ENCODE measurements at regions not wholly inside any gene's neighbourhood (a gene's known extent, or its start where the extent isn't known, plus 50 kb on each side); places are given as distances from the start of the nearest gene placed in this dataset.

DNA sequence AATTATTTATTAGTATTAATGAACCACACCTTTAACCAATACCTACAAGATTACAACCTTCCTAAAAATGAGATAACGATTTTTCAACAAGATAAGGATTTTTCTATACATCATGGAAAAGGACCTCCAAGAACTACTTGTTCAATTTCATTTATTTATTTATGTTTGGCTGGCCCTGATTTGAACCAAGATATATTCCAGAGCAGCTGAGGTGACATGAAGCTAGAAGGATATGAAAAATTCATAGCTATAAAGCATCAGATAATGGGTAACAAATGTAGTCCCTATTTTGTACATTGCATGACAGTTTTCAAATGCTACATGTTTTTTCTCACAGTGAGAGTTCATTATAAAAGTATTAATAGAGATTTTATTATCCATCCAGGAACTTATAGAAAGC lies 798.5 kb upstream of the ARRDC3 start (continued):
- TF ChIP-seq, protein P1, sequence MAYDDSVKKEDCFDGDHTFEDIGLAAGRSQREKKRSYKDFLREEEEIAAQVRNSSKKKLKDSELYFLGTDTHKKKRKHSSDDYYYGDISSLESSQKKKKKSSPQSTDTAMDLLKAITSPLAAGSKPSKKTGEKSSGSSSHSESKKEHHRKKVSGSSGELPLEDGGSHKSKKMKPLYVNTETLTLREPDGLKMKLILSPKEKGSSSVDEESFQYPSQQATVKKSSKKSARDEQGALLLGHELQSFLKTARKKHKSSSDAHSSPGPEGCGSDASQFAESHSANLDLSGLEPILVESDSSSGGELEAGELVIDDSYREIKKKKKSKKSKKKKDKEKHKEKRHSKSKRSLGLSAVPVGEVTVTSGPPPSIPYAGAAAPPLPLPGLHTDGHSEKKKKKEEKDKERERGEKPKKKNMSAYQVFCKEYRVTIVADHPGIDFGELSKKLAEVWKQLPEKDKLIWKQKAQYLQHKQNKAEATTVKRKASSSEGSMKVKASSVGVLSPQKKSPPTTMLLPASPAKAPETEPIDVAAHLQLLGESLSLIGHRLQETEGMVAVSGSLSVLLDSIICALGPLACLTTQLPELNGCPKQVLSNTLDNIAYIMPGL (CRISPR knock-in tag; IDR thresholded peaks at IDR 0.05): no peak

DNA sequence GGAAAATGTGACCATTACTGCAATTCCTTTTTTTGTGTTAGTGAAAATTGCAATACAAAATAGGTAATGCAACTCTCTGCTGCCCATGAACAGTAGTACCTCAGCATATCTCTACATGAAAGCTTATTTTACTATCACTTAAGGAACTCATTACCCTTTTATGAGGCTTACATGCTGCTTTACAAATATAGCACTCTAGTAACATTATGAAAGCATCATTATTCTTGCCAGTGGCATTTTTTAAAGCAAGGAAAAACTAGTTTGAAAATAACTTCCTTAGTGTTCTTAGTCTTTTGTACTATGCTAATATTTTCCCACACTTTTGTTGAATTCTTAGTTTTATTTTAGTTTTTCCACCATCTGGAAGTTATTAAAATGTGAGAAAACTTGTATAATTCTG lies 797.3 kb upstream of the ARRDC3 start:
- TF ChIP-seq CBFB (CRISPR knock-in tag; IDR thresholded peaks at IDR 0.05; ENCODE audit: low read depth) (no peak), ZNF416 (CRISPR knock-in tag; IDR thresholded peaks at IDR 0.05) (no peak)
- TF ChIP-seq, protein P2, sequence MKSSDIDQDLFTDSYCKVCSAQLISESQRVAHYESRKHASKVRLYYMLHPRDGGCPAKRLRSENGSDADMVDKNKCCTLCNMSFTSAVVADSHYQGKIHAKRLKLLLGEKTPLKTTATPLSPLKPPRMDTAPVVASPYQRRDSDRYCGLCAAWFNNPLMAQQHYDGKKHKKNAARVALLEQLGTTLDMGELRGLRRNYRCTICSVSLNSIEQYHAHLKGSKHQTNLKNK (CRISPR knock-in tag; IDR thresholded peaks at IDR 0.05): no peak
- DNase-seq (ENCODE audit: low spot score): no peak
- no peak for ATAC-seq
- H3K27ac Mint-ChIP-seq: no peak overlapping the region
- no peaks in the 10 kb centered on the region for H3K36me3 Mint-ChIP-seq
- CTCF ChIA-PET: no interaction called here
- POLR2A ChIA-PET: no interaction called here
- H3K9me3 Mint-ChIP-seq: no peaks in the 10 kb centered on the region
- no peak overlapping the region for H3K4me3 Mint-ChIP-seq
- no peaks in the 10 kb centered on the region for H3K27me3 Mint-ChIP-seq (ENCODE audit: low read depth)
- no peaks in the 10 kb centered on the region for H3K4me1 Mint-ChIP-seq

DNA sequence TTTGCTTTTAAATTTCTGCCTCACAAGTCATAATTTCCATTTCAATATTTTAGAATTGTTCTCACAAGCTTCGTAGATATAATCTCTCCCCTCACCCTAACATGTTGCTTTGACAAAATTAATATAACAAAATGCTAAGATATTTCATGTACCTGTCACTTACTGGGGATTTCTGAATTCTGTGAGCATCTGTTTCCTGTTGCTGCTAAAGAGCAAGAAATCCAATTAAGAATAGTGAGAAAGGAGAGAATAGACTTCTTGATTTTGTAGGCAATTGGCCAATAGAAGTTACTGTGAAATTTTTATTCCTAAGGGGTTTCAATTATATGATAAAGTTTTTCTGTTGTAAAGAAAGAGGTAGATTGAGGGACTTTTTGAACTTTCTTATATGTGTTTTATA lies 796.5 kb upstream of the ARRDC3 start:
- Mint-ChIP-seq H3K27me3 (ENCODE audit: low read depth) (no peaks in the 10 kb centered on the region), H3K9me3 (no peaks in the 10 kb centered on the region), H3K36me3 (no peaks in the 10 kb centered on the region), H3K4me3 (no peak overlapping the region), H3K27ac (no peak overlapping the region), H3K4me1 (no peaks in the 10 kb centered on the region)
- DNase-seq (ENCODE audit: low spot score) (no peak), ATAC-seq (no peak)
- CTCF ChIA-PET: no interaction called here
- TF ChIP-seq, protein P3, sequence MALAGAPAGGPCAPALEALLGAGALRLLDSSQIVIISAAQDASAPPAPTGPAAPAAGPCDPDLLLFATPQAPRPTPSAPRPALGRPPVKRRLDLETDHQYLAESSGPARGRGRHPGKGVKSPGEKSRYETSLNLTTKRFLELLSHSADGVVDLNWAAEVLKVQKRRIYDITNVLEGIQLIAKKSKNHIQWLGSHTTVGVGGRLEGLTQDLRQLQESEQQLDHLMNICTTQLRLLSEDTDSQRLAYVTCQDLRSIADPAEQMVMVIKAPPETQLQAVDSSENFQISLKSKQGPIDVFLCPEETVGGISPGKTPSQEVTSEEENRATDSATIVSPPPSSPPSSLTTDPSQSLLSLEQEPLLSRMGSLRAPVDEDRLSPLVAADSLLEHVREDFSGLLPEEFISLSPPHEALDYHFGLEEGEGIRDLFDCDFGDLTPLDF (CRISPR knock-in tag; IDR thresholded peaks at IDR 0.05): no peak
- no peak for TF ChIP-seq ESRRA (CRISPR knock-in tag; IDR thresholded peaks at IDR 0.05; ENCODE audit: borderline replicate concordance)
- TF ChIP-seq RORB (CRISPR knock-in tag; IDR thresholded peaks at IDR 0.05): no peak
- TF ChIP-seq, protein P4, sequence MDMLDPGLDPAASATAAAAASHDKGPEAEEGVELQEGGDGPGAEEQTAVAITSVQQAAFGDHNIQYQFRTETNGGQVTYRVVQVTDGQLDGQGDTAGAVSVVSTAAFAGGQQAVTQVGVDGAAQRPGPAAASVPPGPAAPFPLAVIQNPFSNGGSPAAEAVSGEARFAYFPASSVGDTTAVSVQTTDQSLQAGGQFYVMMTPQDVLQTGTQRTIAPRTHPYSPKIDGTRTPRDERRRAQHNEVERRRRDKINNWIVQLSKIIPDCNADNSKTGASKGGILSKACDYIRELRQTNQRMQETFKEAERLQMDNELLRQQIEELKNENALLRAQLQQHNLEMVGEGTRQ (CRISPR knock-in tag; IDR thresholded peaks at IDR 0.05): no peak
- no peak for TF ChIP-seq NR3C1 (CRISPR knock-in tag; conservative IDR thresholded peaks at IDR 0.05; ENCODE audit: low read depth)
- TF ChIP-seq, protein P5, sequence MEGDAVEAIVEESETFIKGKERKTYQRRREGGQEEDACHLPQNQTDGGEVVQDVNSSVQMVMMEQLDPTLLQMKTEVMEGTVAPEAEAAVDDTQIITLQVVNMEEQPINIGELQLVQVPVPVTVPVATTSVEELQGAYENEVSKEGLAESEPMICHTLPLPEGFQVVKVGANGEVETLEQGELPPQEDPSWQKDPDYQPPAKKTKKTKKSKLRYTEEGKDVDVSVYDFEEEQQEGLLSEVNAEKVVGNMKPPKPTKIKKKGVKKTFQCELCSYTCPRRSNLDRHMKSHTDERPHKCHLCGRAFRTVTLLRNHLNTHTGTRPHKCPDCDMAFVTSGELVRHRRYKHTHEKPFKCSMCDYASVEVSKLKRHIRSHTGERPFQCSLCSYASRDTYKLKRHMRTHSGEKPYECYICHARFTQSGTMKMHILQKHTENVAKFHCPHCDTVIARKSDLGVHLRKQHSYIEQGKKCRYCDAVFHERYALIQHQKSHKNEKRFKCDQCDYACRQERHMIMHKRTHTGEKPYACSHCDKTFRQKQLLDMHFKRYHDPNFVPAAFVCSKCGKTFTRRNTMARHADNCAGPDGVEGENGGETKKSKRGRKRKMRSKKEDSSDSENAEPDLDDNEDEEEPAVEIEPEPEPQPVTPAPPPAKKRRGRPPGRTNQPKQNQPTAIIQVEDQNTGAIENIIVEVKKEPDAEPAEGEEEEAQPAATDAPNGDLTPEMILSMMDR (IDR thresholded peaks at IDR 0.05): no peak
- no peak for TF ChIP-seq HMGA2 (CRISPR knock-in tag; IDR thresholded peaks at IDR 0.05)
- TF ChIP-seq, protein P6, sequence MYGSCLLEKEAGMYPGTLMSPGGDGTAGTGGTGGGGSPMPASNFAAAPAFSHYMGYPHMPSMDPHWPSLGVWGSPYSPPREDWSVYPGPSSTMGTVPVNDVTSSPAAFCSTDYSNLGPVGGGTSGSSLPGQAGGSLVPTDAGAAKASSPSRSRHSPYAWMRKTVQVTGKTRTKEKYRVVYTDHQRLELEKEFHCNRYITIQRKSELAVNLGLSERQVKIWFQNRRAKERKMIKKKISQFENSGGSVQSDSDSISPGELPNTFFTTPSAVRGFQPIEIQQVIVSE (CRISPR knock-in tag; IDR thresholded peaks at IDR 0.05; ENCODE audit: borderline replicate concordance): no peak
- TF ChIP-seq ZNF671 (CRISPR knock-in tag; IDR thresholded peaks at IDR 0.05): no peak
- TF ChIP-seq NR2C2 (CRISPR knock-in tag; IDR thresholded peaks at IDR 0.05): no peak
- TF ChIP-seq, protein P7, sequence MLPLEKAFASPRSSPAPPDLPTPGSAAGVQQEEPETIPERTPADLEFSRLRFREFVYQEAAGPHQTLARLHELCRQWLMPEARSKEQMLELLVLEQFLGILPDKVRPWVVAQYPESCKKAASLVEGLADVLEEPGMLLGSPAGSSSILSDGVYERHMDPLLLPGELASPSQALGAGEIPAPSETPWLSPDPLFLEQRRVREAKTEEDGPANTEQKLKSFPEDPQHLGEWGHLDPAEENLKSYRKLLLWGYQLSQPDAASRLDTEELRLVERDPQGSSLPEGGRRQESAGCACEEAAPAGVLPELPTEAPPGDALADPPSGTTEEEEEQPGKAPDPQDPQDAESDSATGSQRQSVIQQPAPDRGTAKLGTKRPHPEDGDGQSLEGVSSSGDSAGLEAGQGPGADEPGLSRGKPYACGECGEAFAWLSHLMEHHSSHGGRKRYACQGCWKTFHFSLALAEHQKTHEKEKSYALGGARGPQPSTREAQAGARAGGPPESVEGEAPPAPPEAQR (CRISPR knock-in tag; IDR thresholded peaks at IDR 0.05): no peak
- no peak for TF ChIP-seq GABPB1 (CRISPR knock-in tag; IDR thresholded peaks at IDR 0.05)
- TF ChIP-seq, protein P8, sequence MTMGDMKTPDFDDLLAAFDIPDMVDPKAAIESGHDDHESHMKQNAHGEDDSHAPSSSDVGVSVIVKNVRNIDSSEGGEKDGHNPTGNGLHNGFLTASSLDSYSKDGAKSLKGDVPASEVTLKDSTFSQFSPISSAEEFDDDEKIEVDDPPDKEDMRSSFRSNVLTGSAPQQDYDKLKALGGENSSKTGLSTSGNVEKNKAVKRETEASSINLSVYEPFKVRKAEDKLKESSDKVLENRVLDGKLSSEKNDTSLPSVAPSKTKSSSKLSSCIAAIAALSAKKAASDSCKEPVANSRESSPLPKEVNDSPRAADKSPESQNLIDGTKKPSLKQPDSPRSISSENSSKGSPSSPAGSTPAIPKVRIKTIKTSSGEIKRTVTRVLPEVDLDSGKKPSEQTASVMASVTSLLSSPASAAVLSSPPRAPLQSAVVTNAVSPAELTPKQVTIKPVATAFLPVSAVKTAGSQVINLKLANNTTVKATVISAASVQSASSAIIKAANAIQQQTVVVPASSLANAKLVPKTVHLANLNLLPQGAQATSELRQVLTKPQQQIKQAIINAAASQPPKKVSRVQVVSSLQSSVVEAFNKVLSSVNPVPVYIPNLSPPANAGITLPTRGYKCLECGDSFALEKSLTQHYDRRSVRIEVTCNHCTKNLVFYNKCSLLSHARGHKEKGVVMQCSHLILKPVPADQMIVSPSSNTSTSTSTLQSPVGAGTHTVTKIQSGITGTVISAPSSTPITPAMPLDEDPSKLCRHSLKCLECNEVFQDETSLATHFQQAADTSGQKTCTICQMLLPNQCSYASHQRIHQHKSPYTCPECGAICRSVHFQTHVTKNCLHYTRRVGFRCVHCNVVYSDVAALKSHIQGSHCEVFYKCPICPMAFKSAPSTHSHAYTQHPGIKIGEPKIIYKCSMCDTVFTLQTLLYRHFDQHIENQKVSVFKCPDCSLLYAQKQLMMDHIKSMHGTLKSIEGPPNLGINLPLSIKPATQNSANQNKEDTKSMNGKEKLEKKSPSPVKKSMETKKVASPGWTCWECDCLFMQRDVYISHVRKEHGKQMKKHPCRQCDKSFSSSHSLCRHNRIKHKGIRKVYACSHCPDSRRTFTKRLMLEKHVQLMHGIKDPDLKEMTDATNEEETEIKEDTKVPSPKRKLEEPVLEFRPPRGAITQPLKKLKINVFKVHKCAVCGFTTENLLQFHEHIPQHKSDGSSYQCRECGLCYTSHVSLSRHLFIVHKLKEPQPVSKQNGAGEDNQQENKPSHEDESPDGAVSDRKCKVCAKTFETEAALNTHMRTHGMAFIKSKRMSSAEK (CRISPR knock-in tag; IDR thresholded peaks at IDR 0.05; ENCODE audit: borderline replicate concordance): no peak
- no peak for TF ChIP-seq SOX15 (CRISPR knock-in tag; IDR thresholded peaks at IDR 0.05)
- TF ChIP-seq, protein P9, sequence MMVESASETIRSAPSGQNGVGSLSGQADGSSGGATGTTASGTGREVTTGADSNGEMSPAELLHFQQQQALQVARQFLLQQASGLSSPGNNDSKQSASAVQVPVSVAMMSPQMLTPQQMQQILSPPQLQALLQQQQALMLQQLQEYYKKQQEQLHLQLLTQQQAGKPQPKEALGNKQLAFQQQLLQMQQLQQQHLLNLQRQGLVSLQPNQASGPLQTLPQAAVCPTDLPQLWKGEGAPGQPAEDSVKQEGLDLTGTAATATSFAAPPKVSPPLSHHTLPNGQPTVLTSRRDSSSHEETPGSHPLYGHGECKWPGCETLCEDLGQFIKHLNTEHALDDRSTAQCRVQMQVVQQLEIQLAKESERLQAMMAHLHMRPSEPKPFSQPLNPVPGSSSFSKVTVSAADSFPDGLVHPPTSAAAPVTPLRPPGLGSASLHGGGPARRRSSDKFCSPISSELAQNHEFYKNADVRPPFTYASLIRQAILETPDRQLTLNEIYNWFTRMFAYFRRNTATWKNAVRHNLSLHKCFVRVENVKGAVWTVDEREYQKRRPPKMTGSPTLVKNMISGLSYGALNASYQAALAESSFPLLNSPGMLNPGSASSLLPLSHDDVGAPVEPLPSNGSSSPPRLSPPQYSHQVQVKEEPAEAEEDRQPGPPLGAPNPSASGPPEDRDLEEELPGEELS (CRISPR knock-in tag; IDR thresholded peaks at IDR 0.05): no peak
- POLR2A ChIA-PET: no interaction called here
